SK-N-SH treated with all-trans-retinoic acid at 6 μM for 48 hours (cell line): ENCODE measurements at regions not wholly inside any gene's neighbourhood (a gene's known extent, or its start where the extent isn't known, plus 50 kb on each side); places are given as distances from the start of the nearest gene placed in this dataset.

Experiments used
- ATAC-seq: fragments of 200-7000 bp; cut with Tn5 transposase; 3 replicates; pipeline ENCODE4 v1.9.1; 2020; ENCODE audit warnings: mild to moderate bottlenecking, moderate library complexity
- ARNTL ChIP-seq: fragments of 450-650 bp; formaldehyde crosslinking; IDR thresholded peaks from 2 replicates; pipeline ENCODE4 v1.5.0; 2020; ENCODE audit warnings: low read depth, mild to moderate bottlenecking, moderate library complexity, borderline replicate concordance
- CSDC2 ChIP-seq: fragments of 250-450 bp; sonication (Bioruptor Pico); IDR thresholded peaks from 2 replicates; pipeline ENCODE4 v1.5.0; 2020; ENCODE audit warnings: mild to moderate bottlenecking, moderate library complexity
- ESRRG ChIP-seq: fragments of 250-450 bp; sonication (Bioruptor Pico); IDR thresholded peaks from 2 replicates; pipeline ENCODE4 v1.6.1; 2021; ENCODE audit warnings: mild to moderate bottlenecking
- GLIS3 ChIP-seq: fragments of 250-450 bp; sonication (Bioruptor Pico); IDR thresholded peaks from 2 replicates; pipeline ENCODE4 v1.5.0; 2020; ENCODE audit warnings: mild to moderate bottlenecking, moderate library complexity
- ISL1 ChIP-seq: fragments of 250-450 bp; sonication (Bioruptor Pico); IDR thresholded peaks from 2 replicates; pipeline ENCODE4 v2.1.2; 2022; ENCODE audit warnings: mild to moderate bottlenecking, moderate library complexity
- OSR1 ChIP-seq: fragments of 250-450 bp; sonication (Bioruptor Pico); IDR thresholded peaks from 2 replicates; pipeline ENCODE4 v1.8.0; 2022; ENCODE audit warnings: moderate library complexity, mild to moderate bottlenecking, inconsistent platforms
- RARB ChIP-seq: fragments of 250-450 bp; sonication (Bioruptor Pico); IDR thresholded peaks from 2 replicates; pipeline ENCODE4 v1.8.0; 2021; ENCODE audit warnings: mild to moderate bottlenecking, moderate library complexity
- SNAI2 ChIP-seq: fragments of 250-450 bp; sonication (Bioruptor Pico); IDR thresholded peaks from 2 replicates; pipeline ENCODE4 v1.5.0; 2020; ENCODE audit warnings: mild to moderate bottlenecking, moderate library complexity
- TCF4 ChIP-seq: fragments of 250-450 bp; sonication (Bioruptor Pico); IDR thresholded peaks from 2 replicates; pipeline ENCODE4 v1.8.0; 2021; ENCODE audit warnings: mild to moderate bottlenecking, moderate library complexity, borderline replicate concordance
- TOX ChIP-seq: fragments of 250-450 bp; sonication (Bioruptor Pico); IDR thresholded peaks from 2 replicates; pipeline ENCODE4 v1.8.0; 2021; ENCODE audit warnings: mild to moderate bottlenecking, moderate library complexity, borderline replicate concordance
- ZC3H10 ChIP-seq: fragments of 250-450 bp; sonication (Bioruptor Pico); IDR thresholded peaks from 2 replicates; pipeline ENCODE4 v1.5.1; 2021; ENCODE audit warnings: mild to moderate bottlenecking, moderate library complexity
- ZFP3 ChIP-seq: fragments of 250-450 bp; sonication (Bioruptor Pico); IDR thresholded peaks from 2 replicates; pipeline ENCODE4 v1.5.0; 2020; ENCODE audit warnings: mild to moderate bottlenecking, moderate library complexity
- ZFP30 ChIP-seq: fragments of 450-650 bp; formaldehyde crosslinking; IDR thresholded peaks from 2 replicates; pipeline ENCODE4 v1.5.0; 2022; ENCODE audit warnings: mild to moderate bottlenecking, moderate library complexity
- ZNF565 ChIP-seq: fragments of 450-650 bp; formaldehyde crosslinking; conservative IDR thresholded peaks from 2 replicates; pipeline ENCODE4 v1.5.0; 2020; ENCODE audit warnings: low read depth, mild to moderate bottlenecking, moderate library complexity
- ZNF70 ChIP-seq: fragments of 450-650 bp; formaldehyde crosslinking; IDR thresholded peaks from 2 replicates; pipeline ENCODE4 v1.5.0; 2020; ENCODE audit warnings: mild to moderate bottlenecking, moderate library complexity
- TF ChIP-seq, protein P1 (sequence below): fragments of 250-450 bp; sonication (Bioruptor Pico); IDR thresholded peaks from 2 replicates; pipeline ENCODE4 v1.8.0; 2021; ENCODE audit warnings: low read depth, mild to moderate bottlenecking, moderate library complexity, borderline replicate concordance
- TF ChIP-seq, protein P2 (sequence below): fragments of 250-450 bp; sonication (Bioruptor Pico); IDR thresholded peaks from 2 replicates; pipeline ENCODE4 v1.5.1; 2021; ENCODE audit warnings: mild to moderate bottlenecking, moderate library complexity
- TF ChIP-seq, protein P3 (sequence below): fragments of 250-450 bp; sonication (Bioruptor Pico); IDR thresholded peaks from 2 replicates; pipeline ENCODE4 v1.8.0; 2020; ENCODE audit warnings: mild to moderate bottlenecking, moderate library complexity, borderline replicate concordance
- TF ChIP-seq, protein P4 (sequence below): fragments of 250-450 bp; sonication (Bioruptor Pico); IDR thresholded peaks from 2 replicates; pipeline ENCODE4 v1.5.0; 2020; ENCODE audit warnings: mild to moderate bottlenecking, moderate library complexity

DNA sequence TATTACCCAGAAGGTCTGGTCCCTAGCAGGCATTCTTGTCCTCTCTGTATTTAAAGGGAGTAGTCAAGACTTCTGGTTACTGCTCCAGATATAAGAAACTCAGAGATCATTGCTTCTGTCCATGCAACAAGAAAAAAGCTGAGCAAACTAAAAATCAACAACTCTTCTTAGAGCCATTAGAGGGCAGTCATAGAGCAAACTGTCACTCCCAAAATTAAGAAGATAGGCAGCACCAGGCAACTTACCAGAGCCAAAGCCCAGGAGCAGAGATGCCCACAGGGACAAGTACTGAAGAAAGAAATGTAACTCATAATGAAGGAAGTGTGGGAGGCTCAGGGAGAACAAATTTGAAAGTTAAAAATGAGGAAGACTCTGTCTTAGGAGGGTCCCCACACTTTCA lies 472.9 kb upstream of the COBL start:
- no peak for ATAC-seq
- TF ChIP-seq, protein P1, sequence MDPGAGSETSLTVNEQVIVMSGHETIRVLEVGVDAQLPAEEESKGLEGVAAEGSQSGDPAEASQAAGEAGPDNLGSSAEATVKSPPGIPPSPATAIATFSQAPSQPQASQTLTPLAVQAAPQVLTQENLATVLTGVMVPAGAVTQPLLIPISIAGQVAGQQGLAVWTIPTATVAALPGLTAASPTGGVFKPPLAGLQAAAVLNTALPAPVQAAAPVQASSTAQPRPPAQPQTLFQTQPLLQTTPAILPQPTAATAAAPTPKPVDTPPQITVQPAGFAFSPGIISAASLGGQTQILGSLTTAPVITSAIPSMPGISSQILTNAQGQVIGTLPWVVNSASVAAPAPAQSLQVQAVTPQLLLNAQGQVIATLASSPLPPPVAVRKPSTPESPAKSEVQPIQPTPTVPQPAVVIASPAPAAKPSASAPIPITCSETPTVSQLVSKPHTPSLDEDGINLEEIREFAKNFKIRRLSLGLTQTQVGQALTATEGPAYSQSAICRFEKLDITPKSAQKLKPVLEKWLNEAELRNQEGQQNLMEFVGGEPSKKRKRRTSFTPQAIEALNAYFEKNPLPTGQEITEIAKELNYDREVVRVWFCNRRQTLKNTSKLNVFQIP (CRISPR knock-in tag), result no peak
- TF ChIP-seq TOX (CRISPR knock-in tag), result no peak
- no peak for TF ChIP-seq SNAI2 (CRISPR knock-in tag)
- TF ChIP-seq, protein P2, sequence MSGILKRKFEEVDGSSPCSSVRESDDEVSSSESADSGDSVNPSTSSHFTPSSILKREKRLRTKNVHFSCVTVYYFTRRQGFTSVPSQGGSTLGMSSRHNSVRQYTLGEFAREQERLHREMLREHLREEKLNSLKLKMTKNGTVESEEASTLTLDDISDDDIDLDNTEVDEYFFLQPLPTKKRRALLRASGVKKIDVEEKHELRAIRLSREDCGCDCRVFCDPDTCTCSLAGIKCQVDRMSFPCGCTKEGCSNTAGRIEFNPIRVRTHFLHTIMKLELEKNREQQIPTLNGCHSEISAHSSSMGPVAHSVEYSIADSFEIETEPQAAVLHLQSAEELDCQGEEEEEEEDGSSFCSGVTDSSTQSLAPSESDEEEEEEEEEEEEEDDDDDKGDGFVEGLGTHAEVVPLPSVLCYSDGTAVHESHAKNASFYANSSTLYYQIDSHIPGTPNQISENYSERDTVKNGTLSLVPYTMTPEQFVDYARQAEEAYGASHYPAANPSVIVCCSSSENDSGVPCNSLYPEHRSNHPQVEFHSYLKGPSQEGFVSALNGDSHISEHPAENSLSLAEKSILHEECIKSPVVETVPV (CRISPR knock-in tag), result no peak
- TF ChIP-seq, protein P3, sequence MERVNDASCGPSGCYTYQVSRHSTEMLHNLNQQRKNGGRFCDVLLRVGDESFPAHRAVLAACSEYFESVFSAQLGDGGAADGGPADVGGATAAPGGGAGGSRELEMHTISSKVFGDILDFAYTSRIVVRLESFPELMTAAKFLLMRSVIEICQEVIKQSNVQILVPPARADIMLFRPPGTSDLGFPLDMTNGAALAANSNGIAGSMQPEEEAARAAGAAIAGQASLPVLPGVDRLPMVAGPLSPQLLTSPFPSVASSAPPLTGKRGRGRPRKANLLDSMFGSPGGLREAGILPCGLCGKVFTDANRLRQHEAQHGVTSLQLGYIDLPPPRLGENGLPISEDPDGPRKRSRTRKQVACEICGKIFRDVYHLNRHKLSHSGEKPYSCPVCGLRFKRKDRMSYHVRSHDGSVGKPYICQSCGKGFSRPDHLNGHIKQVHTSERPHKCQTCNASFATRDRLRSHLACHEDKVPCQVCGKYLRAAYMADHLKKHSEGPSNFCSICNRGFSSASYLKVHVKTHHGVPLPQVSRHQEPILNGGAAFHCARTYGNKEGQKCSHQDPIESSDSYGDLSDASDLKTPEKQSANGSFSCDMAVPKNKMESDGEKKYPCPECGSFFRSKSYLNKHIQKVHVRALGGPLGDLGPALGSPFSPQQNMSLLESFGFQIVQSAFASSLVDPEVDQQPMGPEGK (CRISPR knock-in tag), result no peak
- TF ChIP-seq ISL1 (CRISPR knock-in tag), result no peak
- TF ChIP-seq RARB (CRISPR knock-in tag), result no peak
- TF ChIP-seq ZC3H10 (CRISPR knock-in tag), result no peak
- no peak for TF ChIP-seq TCF4 (CRISPR knock-in tag)
- no peak for TF ChIP-seq ESRRG (CRISPR knock-in tag)

DNA sequence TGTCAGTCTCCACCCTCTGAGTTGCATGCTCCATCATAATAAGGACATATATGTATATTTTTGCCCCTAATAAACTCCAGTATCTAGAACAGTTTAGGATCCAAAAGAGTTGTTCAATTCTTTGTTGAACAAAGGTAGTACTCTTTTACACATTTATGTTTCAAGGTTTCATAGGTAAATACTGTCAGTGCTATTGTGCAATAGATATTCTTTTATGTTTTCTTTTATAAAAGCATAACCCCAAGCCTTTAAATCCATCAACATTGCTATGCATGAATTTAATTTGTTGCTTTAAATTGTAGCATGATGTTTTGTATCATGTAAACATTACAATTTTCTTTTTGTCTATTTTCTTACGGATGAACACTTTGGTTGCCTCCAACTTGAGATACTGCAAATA lies 469.7 kb upstream of the COBL start:
- no peak for ATAC-seq
- TF ChIP-seq, protein P2 (CRISPR knock-in tag), result no peak
- TF ChIP-seq CSDC2 (CRISPR knock-in tag) (no peak), OSR1 (CRISPR knock-in tag) (no peak), ARNTL (CRISPR knock-in tag) (no peak), TOX (CRISPR knock-in tag) (no peak), ZFP3 (CRISPR knock-in tag) (no peak), GLIS3 (CRISPR knock-in tag) (no peak)
- TF ChIP-seq, protein P4, sequence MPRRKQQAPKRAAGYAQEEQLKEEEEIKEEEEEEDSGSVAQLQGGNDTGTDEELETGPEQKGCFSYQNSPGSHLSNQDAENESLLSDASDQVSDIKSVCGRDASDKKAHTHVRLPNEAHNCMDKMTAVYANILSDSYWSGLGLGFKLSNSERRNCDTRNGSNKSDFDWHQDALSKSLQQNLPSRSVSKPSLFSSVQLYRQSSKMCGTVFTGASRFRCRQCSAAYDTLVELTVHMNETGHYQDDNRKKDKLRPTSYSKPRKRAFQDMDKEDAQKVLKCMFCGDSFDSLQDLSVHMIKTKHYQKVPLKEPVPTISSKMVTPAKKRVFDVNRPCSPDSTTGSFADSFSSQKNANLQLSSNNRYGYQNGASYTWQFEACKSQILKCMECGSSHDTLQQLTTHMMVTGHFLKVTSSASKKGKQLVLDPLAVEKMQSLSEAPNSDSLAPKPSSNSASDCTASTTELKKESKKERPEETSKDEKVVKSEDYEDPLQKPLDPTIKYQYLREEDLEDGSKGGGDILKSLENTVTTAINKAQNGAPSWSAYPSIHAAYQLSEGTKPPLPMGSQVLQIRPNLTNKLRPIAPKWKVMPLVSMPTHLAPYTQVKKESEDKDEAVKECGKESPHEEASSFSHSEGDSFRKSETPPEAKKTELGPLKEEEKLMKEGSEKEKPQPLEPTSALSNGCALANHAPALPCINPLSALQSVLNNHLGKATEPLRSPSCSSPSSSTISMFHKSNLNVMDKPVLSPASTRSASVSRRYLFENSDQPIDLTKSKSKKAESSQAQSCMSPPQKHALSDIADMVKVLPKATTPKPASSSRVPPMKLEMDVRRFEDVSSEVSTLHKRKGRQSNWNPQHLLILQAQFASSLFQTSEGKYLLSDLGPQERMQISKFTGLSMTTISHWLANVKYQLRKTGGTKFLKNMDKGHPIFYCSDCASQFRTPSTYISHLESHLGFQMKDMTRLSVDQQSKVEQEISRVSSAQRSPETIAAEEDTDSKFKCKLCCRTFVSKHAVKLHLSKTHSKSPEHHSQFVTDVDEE (CRISPR knock-in tag), result no peak

DNA sequence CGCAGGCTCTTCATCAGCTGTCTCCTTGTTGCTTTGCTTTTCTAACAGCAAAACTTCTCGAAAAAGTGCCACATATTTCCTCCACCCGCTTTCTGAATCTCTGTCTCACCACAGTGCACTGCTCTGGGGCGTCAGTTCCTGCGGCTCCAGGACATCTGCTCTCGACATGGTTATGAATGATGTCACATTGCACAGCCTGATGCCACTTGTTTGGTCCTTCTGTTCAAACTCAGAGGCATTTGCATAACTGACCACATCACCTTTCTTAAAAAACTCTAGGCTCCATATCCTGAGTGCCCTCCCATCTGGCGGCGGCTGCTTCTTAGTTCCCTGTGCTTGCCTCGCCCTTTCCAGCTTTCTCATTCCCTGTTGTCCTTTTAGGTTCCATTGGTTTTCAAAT lies 469.3 kb upstream of the COBL start:
- TF ChIP-seq ZNF565 (CRISPR knock-in tag), result no peak
- no peak for TF ChIP-seq ZC3H10 (CRISPR knock-in tag)
- no peak for TF ChIP-seq ESRRG (CRISPR knock-in tag)
- no peak for TF ChIP-seq ARNTL (CRISPR knock-in tag)
- no peak for TF ChIP-seq ISL1 (CRISPR knock-in tag)
- no peak for TF ChIP-seq ZFP3 (CRISPR knock-in tag)
- no peak for TF ChIP-seq TOX (CRISPR knock-in tag)
- TF ChIP-seq, all 23 proteins: peak for 0
- no peak for ATAC-seq

DNA sequence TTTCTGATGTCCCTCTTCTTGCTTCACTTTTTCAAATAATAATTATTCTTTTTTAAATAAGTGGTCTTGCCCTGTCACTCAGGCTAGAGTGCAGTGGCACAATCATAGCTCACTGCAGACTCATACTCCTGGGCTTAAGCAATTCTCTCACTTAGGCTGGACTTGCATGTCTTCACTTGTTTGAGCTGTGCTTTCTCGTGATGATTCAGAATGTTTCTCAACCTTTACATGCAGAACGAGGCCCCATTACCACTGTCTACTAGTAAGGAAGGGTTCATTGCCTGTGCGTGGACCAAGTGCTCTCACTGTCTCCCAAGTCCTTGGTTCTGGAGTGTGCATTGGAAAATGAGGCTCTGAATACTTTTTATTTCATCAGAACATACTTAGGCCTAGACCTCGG lies 468.6 kb upstream of the COBL start:
- TF ChIP-seq ZC3H10 (CRISPR knock-in tag), result no peak
- TF ChIP-seq, protein P1 (CRISPR knock-in tag), result no peak
- TF ChIP-seq ZNF70, result no peak
- TF ChIP-seq ZFP3 (CRISPR knock-in tag), result no peak
- no peak for TF ChIP-seq ZFP30
- ATAC-seq, result no peak
